Glomerular endothelial cell (primary cell): ENCODE measurements at regions not wholly inside any gene's neighbourhood (a gene's known extent, or its start where the extent isn't known, plus 50 kb on each side); places are given as distances from the start of the nearest gene placed in this dataset.
"Not testable (repeated sequence)": the region's sequence is repeated elsewhere in the genome, so short reads cannot be mapped to it uniquely, and the experiment has no call there.

Experiments
- DNase-seq: peaks from one replicate; pipeline ENCODE4 v3.0.0-alpha.2; 2011; ENCODE audit warnings: low read depth, low spot score; ENCODE audit errors: extremely low read depth

GRCh38 chr10:113480851-113481502 lies 71.9 kb upstream of the HABP2 start:
- no peak for DNase-seq

GRCh38 chr10:113484487-113484886 lies 68.4 kb upstream of the HABP2 start:
- DNase-seq = no peak

- no peak for DNase-seq
Observed at GRCh38 chr10:113485736-113486135, 67.1 kb upstream of the HABP2 start.

- DNase-seq = no peak
Observed at GRCh38 chr10:113486531-113486930, 66.3 kb upstream of the HABP2 start.

- DNase-seq = no peak
Observed at GRCh38 chr10:113487154-113487553, 65.7 kb upstream of the HABP2 start.

GRCh38 chr10:113488186-113488585 lies 64.7 kb upstream of the HABP2 start:
- no peak for DNase-seq

- not testable (repeated sequence) for DNase-seq
Observed at GRCh38 chr10:113489522-113489921, 63.3 kb upstream of the HABP2 start.

- DNase-seq = no peak
Observed at GRCh38 chr10:113491967-113492565, 60.8 kb upstream of the HABP2 start.

- no peak for DNase-seq
Observed at GRCh38 chr10:113493195-113493594, 59.7 kb upstream of the HABP2 start.

GRCh38 chr10:113493882-113494301 lies 59.0 kb upstream of the HABP2 start:
- DNase-seq = no peak

- DNase-seq = no peak
Observed at GRCh38 chr10:113494761-113495160, 58.1 kb upstream of the HABP2 start.

- no peak for DNase-seq
Observed at GRCh38 chr10:113495553-113495952, 57.3 kb upstream of the HABP2 start.

GRCh38 chr10:113496111-113497109 lies 56.4 kb upstream of the HABP2 start:
- DNase-seq = no peak

GRCh38 chr10:113497198-113497597 lies 55.7 kb upstream of the HABP2 start:
- DNase-seq = no peak

GRCh38 chr10:113498997-113499396 lies 53.9 kb upstream of the HABP2 start:
- DNase-seq = no peak

GRCh38 chr10:113499806-113500205 lies 53.0 kb upstream of the HABP2 start:
- no peak for DNase-seq

GRCh38 chr10:113501031-113501430 lies 51.8 kb upstream of the HABP2 start:
- DNase-seq = not testable (repeated sequence)
